Choroid plexus epithelial cell (primary cell): ENCODE measurements at regions not wholly inside any gene's neighbourhood (a gene's known extent, or its start where the extent isn't known, plus 50 kb on each side); places are given as distances from the start of the nearest gene placed in this dataset.

Experiments
- DNase-seq: peaks from one replicate; pipeline ENCODE4 v3.0.0-alpha.2; 2010; ENCODE audit warnings: low read depth
- H3K4me3 ChIP-seq: 2 replicates; pipeline ENCODE4 v1.5.1; 2011; ENCODE audit warnings: low read depth, mild to moderate bottlenecking, control low read depth, low read length, moderate library complexity
- CTCF ChIP-seq: conservative IDR thresholded peaks from 2 replicates; pipeline ENCODE4 v1.5.1; 2011; ENCODE audit warnings: low read depth, mild to moderate bottlenecking, control low read depth, inconsistent platforms, low read length, moderate library complexity

- DNase-seq: peak; percentile 60
- TF ChIP-seq CTCF: no peak
- no peak overlapping the region for H3K4me3 ChIP-seq
Measured at GRCh38 chrX:150049647-150050046, 111.4 kb upstream of the EOLA2 start.

GRCh38 chrX:150050387-150050786 lies 112.1 kb upstream of the EOLA2 start:
- no peak overlapping the region for H3K4me3 ChIP-seq
- no peak for TF ChIP-seq CTCF
- DNase-seq: no peak

GRCh38 chrX:150051096-150051495 lies 112.8 kb upstream of the EOLA2 start:
- no peak for DNase-seq
- no peak overlapping the region for H3K4me3 ChIP-seq
- TF ChIP-seq CTCF: no peak

- no peak for DNase-seq
- no peak for TF ChIP-seq CTCF
- H3K4me3 ChIP-seq: no peak overlapping the region
Measured at GRCh38 chrX:150052226-150052625, 113.9 kb upstream of the EOLA2 start.

GRCh38 chrX:150058728-150059127 lies 120.4 kb upstream of the EOLA2 start:
- H3K4me3 ChIP-seq: no peak overlapping the region
- DNase-seq: no peak
- no peak for TF ChIP-seq CTCF

- H3K4me3 ChIP-seq: no peak overlapping the region
- peak; percentile 67 for DNase-seq
- no peak for TF ChIP-seq CTCF
Measured at GRCh38 chrX:150060406-150060805, 122.1 kb upstream of the EOLA2 start.

GRCh38 chrX:150062292-150063137 lies 124.2 kb upstream of the EOLA2 start:
- DNase-seq: peak; percentile 44
- TF ChIP-seq CTCF: peak; percentile 17
- H3K4me3 ChIP-seq: no peak overlapping the region
